ENCODE measurements at regions not wholly inside any gene's neighbourhood (a gene's known extent, or its start where the extent isn't known, plus 50 kb on each side); places are given as distances from the start of the nearest gene placed in this dataset.
A peak's percentile ranks its signal among the peaks of the same experiment; 100 is the strongest.
"Not testable (repeated sequence)": the region's sequence is repeated elsewhere in the genome, so short reads cannot be mapped to it uniquely, and the experiment has no call there.

- DNase-seq, result no peak
Measured at GRCh38 chr10:25869609-25870008, 64.4 kb upstream of the MYO3A start.

GRCh38 chr10:25874402-25874801 lies 59.6 kb upstream of the MYO3A start:
- not testable (repeated sequence) for DNase-seq

GRCh38 chr10:25875556-25876165 lies 58.4 kb upstream of the MYO3A start:
- peak; percentile 24 to 82 for DNase-seq

- no peak for DNase-seq
Measured at GRCh38 chr10:25877296-25877695, 56.7 kb upstream of the MYO3A start.

Data from NCI-H446 (cell line).